ENCODE measurements at regions not wholly inside any gene's neighbourhood (a gene's known extent, or its start where the extent isn't known, plus 50 kb on each side); places are given as distances from the start of the nearest gene placed in this dataset.

DNA sequence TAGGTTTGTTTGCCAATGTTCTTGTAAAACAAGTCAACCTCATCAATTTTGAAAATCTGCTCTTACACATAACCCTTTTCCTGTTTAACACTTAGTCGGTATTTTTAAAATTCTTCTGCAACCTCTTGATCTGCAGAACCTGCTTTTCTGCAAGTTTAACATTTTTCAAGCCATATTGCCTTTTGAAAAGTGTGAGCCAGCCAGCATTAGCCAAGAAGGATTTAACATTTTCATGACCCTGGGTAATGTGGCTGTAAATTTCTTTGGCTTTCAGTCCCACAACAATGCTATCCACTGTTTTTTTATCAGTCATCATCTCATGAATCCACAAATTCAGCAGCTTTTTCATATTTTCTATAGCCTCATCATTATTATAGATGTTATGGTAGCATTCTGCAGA, 956.5 kb downstream of the FAT4 start:
- TF ChIP-seq EZH2phosphoT487 (IDR thresholded peaks at IDR 0.05; ENCODE audit: insufficient read depth, low read depth) (no peak), EZH2 (IDR thresholded peaks at IDR 0.05; ENCODE audit: insufficient read depth, poor library complexity, severe bottlenecking) (no peak)

Measured in GM23248 (cell line).